Smooth muscle cell (in vitro differentiated cells): ENCODE measurements at regions not wholly inside any gene's neighbourhood (a gene's known extent, or its start where the extent isn't known, plus 50 kb on each side); places are given as distances from the start of the nearest gene placed in this dataset.

Experiments
- DNase-seq: peaks from one replicate; lab custom pipeline; 2025; ENCODE audit not compliant: unreplicated experiment; lab: John Stamatoyannopoulos, UW
- H2AFZ ChIP-seq: fragments of 200-600 bp; sonication (generic); 2 replicates; pipeline ENCODE4 v1.6.0; 2016; ENCODE audit warnings: antibody characterized with exemption, low read depth, mild to moderate bottlenecking
- H3F3A ChIP-seq: fragments of 200-600 bp; sonication (generic); 2 replicates; pipeline ENCODE4 v1.6.0; 2017; ENCODE audit warnings: antibody characterized with exemption, low read depth
- H3K27ac ChIP-seq: fragments of 200-600 bp; sonication (generic); 2 replicates; pipeline ENCODE4 v1.5.1; 2016; ENCODE audit warnings: low read depth, mild to moderate bottlenecking
- H3K27me3 ChIP-seq: fragments of 200-600 bp; sonication (generic); 2 replicates; pipeline ENCODE4 v1.6.1; 2016; ENCODE audit warnings: low read depth, mild to moderate bottlenecking
- H3K36me3 ChIP-seq: fragments of 200-600 bp; sonication (generic); 2 replicates; pipeline ENCODE4 v1.5.1; 2016; ENCODE audit warnings: low read depth
- H3K4me1 ChIP-seq: fragments of 200-600 bp; sonication (generic); 2 replicates; pipeline ENCODE4 v1.5.1; 2016; ENCODE audit warnings: low read depth
- H3K4me2 ChIP-seq: fragments of 200-600 bp; sonication (generic); 2 replicates; pipeline ENCODE4 v1.6.0; 2016; ENCODE audit warnings: mild to moderate bottlenecking
- H3K4me3 ChIP-seq: fragments of 200-600 bp; sonication (generic); 2 replicates; pipeline ENCODE4 v1.5.1; 2016; ENCODE audit warnings: mild to moderate bottlenecking
- H3K79me2 ChIP-seq: fragments of 200-600 bp; sonication (generic); 2 replicates; pipeline ENCODE4 v1.6.0; 2016; ENCODE audit warnings: low read depth, mild to moderate bottlenecking
- H3K9ac ChIP-seq: fragments of 200-600 bp; sonication (generic); 2 replicates; pipeline ENCODE4 v1.6.0; 2016; ENCODE audit warnings: low read depth
- H3K9me3 ChIP-seq: fragments of 200-600 bp; sonication (generic); replicated peaks from 2 replicates; pipeline ENCODE4 v1.5.1; 2016; ENCODE audit warnings: low read depth
- H4K20me1 ChIP-seq: fragments of 200-600 bp; sonication (generic); 2 replicates; pipeline ENCODE4 v1.6.0; 2016; ENCODE audit warnings: low read depth
- CTCF ChIP-seq: fragments of 200-600 bp; sonication (generic); IDR thresholded peaks from 2 replicates; pipeline ENCODE4 v1.5.1; 2017; ENCODE audit warnings: borderline replicate concordance, mild to moderate bottlenecking, antibody characterized with exemption; ENCODE audit not compliant: insufficient read depth, poor library complexity, severe bottlenecking
- WGBS: methylation state at CpG from one replicate; pipeline ENCODE4 v1.1.7; 2016; ENCODE audit warnings: low lambda C conversion rate; 5-methylcytosine and 5-hydroxymethylcytosine counted together

- Histone ChIP-seq H3K36me3 (no peaks in the 10 kb centered on the region), H2AFZ (no peak overlapping the region), H3K79me2 (no peaks in the 10 kb centered on the region)
These were observed 482.9 kb upstream of the HS6ST1 start for GRCh38 chr2:128801576-128801975.

GRCh38 chr2:128803222-128803621 lies 484.6 kb upstream of the HS6ST1 start:
- Histone ChIP-seq H3K27me3 (peaks cover 5% of the 10 kb centered on the region), H3F3A (no peaks in the 10 kb centered on the region), H3K36me3 (no peaks in the 10 kb centered on the region), H3K9ac (no peak overlapping the region), H3K79me2 (no peaks in the 10 kb centered on the region), H3K4me2 (no peak overlapping the region), H3K27ac (no peak overlapping the region), H2AFZ (no peak overlapping the region), H3K4me1 (no peaks in the 10 kb centered on the region), H3K4me3 (no peak overlapping the region), H3K9me3 (no peaks in the 10 kb centered on the region), H4K20me1 (no peaks in the 10 kb centered on the region)
- no peak for DNase-seq
- WGBS, result 96% methylated on average over 2 of the region's 2 CpGs
- TF ChIP-seq CTCF, result no peak

More at GRCh38 chr2:128801576-128801975, 482.9 kb upstream of the HS6ST1 start:
- Histone ChIP-seq H3F3A (no peaks in the 10 kb centered on the region), H3K4me3 (no peak overlapping the region), H3K4me1 (no peaks in the 10 kb centered on the region), H3K4me2 (no peak overlapping the region), H3K9ac (no peak overlapping the region), H3K27ac (no peak overlapping the region), H3K9me3 (no peaks in the 10 kb centered on the region), H4K20me1 (no peaks in the 10 kb centered on the region), H3K27me3 (peaks cover 5% of the 10 kb centered on the region)
- 93% methylated on average over 1 of the region's 1 CpG for WGBS
- no peak for TF ChIP-seq CTCF
- DNase-seq, result no peak

GRCh38 chr2:128805237-128805636 lies 486.6 kb upstream of the HS6ST1 start:
- Histone ChIP-seq H3K4me1 (no peaks in the 10 kb centered on the region), H3K79me2 (no peaks in the 10 kb centered on the region), H3K9me3 (no peaks in the 10 kb centered on the region), H3F3A (peaks cover 8% of the 10 kb centered on the region), H4K20me1 (no peaks in the 10 kb centered on the region), H3K36me3 (no peaks in the 10 kb centered on the region), H2AFZ (no peak overlapping the region), H3K9ac (no peak overlapping the region), H3K4me3 (no peak overlapping the region), H3K27ac (no peak overlapping the region), H3K4me2 (no peak overlapping the region), H3K27me3 (peaks cover 5% of the 10 kb centered on the region)
- WGBS, result 83% methylated on average over 2 of the region's 2 CpGs
- DNase-seq, result no peak
- no peak for TF ChIP-seq CTCF

- H3F3A ChIP-seq, result peaks cover 8% of the 10 kb centered on the region
- no peak overlapping the region for H3K4me2 ChIP-seq
- no peak overlapping the region for H3K9ac ChIP-seq
- H3K79me2 ChIP-seq, result no peaks in the 10 kb centered on the region
- WGBS, result 91% methylated on average over 2 of the region's 2 CpGs
- H2AFZ ChIP-seq, result no peak overlapping the region
- DNase-seq, result no peak
- no peaks in the 10 kb centered on the region for H3K9me3 ChIP-seq
- H3K36me3 ChIP-seq, result no peaks in the 10 kb centered on the region
- H3K4me3 ChIP-seq, result no peak overlapping the region
- H3K27me3 ChIP-seq, result peaks cover 5% of the 10 kb centered on the region
- H3K4me1 ChIP-seq, result no peaks in the 10 kb centered on the region
- no peak overlapping the region for H3K27ac ChIP-seq
- TF ChIP-seq CTCF, result no peak
- H4K20me1 ChIP-seq, result no peaks in the 10 kb centered on the region
These were observed 487.2 kb upstream of the HS6ST1 start for GRCh38 chr2:128805918-128806317.
